ENCODE measurements at regions not wholly inside any gene's neighbourhood (a gene's known extent, or its start where the extent isn't known, plus 50 kb on each side); places are given as distances from the start of the nearest gene placed in this dataset.
"Not testable (repeated sequence)": the region's sequence is repeated elsewhere in the genome, so short reads cannot be mapped to it uniquely, and the experiment has no call there.

- DNase-seq, result no peak
These were observed 455.3 kb downstream of the DMRT2 start for GRCh38 chr9:1505489-1505888.

DNA sequence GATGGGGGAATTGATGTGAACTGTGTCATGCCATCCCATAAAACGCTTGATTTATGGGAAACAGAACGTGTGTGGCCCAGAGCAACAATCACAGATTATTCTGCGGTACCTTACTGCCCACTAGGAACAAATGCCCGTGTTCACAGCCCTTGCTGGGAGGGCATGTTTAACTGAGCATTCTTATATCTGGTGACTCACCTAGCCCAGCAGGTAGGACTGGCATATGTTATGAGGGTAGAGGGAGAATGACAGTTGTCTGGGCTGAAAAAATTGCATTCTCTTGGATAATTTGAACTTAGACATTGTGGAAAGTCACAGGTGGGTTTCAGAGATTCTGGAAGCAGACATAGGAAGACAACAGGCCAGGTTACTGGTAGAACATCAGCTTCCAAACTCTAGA lies 460.6 kb downstream of the DMRT2 start:
- no peak for DNase-seq

DNA sequence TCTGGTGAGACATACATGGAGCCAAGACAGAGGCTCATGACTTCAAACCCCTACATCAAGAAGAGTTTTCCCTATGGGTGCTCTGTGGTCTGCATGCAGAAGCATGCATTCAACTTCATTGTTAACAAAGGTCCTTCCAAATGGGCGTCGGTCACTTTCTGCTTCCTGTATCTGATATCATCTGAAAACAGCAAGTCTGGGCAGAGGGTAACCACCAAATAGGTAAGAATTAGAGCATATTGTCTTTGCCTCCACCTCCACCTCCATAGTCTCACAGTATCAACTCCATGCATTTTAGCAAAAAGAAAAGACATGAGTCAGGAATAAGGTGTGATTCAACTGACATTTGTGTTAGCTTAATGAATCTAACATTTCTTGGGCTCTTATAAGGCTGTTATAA lies 462.9 kb downstream of the DMRT2 start:
- no peak for DNase-seq

- no peak for DNase-seq
These were observed 464.1 kb downstream of the DMRT2 start for GRCh38 chr9:1514250-1514649.

DNA sequence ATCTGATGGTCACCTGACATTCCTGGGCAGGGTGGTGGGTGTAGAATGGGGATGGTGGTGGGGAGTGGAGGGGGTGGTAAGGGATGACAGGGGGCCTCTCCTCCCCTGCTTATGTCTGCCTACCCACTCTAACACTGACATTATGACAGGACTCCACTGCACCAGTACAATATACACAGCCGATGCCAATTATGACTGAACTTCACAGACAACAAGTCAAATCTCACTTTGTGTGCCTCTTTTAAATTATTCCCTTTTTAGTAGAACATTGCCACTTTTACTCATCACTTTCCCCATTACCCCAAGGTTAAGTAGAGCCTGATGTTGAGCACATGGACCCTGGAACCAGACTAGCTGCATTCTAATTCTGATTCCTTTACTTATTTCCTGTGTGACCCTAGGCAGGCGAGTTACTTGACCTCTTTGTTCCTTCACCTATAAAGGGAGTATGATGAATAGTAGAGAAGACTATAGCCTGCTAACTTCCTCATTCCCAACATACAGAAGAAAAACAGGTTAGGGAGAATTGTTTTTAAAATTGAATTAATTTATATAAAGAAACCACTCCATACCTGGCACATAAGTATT lies 464.7 kb downstream of the DMRT2 start:
- no peak for DNase-seq

DNA sequence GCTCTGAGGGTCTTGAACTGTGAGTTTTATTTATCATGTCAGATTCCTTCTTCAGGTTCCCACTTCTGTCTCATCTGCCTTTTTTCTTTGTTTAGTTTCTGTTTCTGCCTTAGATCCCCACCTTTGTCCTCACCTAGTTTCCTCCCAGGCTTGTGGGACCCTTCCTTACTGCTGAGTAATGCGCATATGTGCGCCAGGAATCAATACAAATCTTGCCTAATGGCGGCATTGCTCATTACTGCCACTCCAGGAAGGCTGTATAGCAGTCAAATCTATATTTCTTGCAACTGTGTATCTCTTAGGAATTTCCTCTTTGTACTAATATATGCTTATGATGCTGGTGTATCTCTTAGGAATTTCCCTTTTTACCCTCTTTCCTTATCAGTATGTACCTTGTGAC lies 465.4 kb downstream of the DMRT2 start:
- DNase-seq, result no peak

DNA sequence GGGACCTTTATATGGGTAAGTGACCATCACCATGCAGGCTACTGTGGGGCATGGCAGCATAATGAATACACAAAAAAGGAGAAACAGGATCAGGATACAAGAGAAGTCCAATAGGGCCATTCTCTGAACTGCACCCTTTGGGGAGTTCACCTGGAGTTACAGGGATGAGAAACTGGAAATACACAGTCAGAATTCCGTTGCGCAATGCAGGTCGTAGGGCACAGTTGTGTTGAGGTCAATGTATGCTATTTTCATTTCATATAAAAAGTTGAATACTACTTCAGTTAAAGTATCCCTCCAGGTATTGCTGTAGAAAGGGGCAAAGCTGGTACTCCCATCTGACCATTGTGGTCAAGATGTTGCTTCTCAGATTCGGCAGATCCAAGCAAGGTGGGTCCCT lies 471.4 kb downstream of the DMRT2 start:
- no peak for DNase-seq

DNA sequence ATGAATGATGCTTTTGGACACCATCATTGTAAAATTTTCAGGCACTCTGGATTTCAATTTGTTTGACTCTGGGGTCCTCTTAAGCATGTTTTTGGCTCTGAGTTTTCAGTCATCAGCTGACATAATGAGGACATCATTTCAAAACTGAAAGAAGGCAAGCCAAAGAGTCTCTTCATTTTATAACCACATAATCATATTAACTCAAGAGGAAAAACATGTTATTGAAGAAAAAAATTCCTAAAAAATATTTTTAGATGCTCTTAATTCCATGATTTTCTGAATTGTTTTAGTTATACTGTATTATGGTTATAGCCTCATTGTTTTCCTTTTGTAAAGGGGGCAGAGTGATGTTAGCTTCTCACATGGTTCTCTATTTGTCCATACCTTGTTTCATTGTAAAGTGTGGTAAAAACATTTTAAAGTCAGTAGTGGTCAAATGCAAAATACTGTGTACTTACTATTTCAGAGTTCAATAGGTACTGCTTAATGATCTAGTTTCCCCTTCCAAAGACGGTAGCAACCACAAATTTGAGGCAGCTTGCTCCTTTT lies 472.1 kb downstream of the DMRT2 start:
- no peak for DNase-seq

- DNase-seq, result no peak
These were observed 478.3 kb downstream of the DMRT2 start for GRCh38 chr9:1528456-1528855.

GRCh38 chr9:1530696-1531095 lies 480.5 kb downstream of the DMRT2 start:
- no peak for DNase-seq

DNA sequence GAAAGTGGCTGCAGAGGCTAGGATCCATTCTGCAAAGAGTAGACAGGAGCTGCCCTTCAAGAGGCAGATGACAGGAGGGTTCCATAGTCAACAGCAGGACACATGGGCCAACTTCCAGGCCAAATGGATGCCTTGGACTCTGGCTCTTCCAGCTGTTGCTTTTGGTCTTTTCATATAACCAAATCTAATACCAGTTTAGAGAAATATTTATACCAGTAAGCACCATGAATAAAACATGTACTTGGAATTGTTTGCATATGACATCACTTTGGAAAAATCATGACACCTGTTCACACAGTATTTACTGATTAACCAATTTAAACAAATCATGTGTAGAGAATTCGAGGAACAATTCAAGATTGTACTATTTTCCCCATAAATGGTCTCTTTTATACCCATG lies 481.3 kb downstream of the DMRT2 start:
- no peak for DNase-seq

- DNase-seq, result no peak
These were observed 482.0 kb downstream of the DMRT2 start for GRCh38 chr9:1532171-1532570.

DNA sequence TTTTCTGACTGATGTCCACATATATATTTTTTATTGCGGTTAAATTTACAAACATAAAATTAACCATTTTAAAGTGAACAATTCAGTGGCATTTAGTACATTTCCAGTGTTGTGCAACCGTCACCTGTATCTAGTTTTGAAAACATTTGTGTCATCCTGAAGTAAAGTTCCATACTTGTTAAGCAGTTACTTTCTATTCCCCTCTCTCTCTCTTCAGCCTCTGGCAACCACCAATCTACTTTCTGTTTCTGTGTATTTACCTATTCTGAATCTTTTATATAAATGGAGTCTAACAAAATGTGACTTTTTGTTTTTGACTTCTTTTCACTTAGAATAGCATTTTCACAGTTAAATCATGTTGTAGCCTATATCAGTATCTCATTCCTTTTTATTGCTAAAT lies 480.1 kb upstream of the SMARCA2 start:
- no peak for DNase-seq

DNA sequence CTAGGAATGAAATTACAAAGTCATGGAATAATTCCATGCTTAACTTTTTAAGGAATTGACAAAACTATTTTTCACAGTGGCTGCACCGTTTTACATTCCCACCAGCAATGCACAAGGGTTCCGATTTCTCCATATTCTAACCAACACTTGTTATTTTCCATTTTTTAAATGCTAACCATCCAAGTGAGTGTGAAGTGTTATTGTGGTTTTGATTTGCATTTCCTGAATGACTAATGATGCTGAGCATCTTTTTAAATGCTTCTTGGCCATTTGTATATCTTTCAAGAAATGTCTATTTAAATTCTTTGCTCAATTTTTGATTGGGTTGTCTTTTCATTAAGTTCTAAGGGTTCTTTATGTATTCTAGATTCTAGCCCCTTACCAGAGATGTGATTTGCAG lies 479.5 kb upstream of the SMARCA2 start:
- DNase-seq, result no peak

DNA sequence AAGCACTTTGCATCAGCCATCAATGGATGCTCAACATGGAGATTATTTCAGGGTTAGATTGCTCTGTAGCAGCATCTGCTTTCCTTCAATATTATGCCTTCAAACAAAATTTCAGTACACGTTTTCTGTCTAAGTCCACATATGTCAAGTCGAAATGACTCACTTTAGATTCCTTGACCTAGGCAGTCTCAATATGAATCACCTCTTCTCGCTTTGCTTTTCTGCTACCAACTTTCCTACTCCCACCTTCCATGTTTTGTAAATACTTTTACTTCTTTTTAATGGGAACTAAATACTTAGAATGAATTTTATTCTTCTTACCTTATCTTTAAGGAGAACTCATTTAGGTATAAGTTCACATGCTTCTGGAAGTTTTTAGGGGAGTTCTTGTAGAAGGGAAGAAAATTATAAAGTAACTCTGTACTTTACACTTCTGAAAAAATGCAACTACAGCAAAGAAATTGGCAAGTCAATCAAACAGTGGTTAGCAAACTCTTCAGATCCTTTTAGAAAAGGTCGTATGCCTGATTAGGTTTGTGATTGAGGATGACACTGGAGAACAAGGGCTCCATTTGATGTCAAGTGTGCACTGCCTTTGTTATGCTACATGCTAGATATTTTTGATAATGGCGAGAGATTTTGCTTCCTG lies 478.5 kb upstream of the SMARCA2 start:
- DNase-seq, result no peak

GRCh38 chr9:1538301-1538700 lies 476.8 kb upstream of the SMARCA2 start:
- DNase-seq, result no peak

DNA sequence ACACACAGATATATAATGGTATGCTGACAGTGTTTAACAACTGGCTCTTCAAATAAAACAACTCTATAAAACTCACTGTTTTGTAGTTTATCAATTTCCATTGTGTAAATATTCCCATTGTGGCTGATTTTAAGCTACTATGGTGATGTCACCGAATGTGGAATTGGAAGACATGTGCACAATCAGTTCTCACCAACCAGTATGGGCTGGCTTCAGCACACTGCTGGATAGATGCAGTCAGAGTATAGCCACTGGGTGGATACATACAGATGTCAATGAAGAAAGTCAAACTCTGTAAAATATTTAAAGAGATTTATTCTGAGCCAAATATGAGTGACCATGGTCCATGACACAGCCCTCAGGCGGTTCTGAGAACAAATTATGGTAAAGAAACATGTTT lies 475.9 kb upstream of the SMARCA2 start:
- DNase-seq, result no peak

DNA sequence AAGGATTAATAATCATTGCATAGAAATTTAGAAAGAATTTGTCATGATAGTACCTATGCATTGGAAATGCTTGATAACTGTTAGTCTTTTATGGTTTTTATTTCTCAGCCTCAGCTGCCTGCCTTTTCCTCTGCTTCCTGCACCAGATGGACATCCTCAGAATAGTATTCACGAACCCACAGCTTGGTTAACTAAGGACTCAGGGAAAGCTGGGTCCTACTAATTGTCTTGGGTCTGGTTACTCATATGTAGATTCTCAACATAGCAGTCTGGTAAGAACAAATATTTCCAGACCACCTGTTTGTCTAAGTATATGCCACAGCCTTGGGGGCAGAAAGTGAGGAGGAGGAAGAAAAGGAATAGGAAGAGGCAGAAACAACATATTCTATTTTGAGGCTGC lies 464.5 kb upstream of the SMARCA2 start:
- DNase-seq, result no peak

DNA sequence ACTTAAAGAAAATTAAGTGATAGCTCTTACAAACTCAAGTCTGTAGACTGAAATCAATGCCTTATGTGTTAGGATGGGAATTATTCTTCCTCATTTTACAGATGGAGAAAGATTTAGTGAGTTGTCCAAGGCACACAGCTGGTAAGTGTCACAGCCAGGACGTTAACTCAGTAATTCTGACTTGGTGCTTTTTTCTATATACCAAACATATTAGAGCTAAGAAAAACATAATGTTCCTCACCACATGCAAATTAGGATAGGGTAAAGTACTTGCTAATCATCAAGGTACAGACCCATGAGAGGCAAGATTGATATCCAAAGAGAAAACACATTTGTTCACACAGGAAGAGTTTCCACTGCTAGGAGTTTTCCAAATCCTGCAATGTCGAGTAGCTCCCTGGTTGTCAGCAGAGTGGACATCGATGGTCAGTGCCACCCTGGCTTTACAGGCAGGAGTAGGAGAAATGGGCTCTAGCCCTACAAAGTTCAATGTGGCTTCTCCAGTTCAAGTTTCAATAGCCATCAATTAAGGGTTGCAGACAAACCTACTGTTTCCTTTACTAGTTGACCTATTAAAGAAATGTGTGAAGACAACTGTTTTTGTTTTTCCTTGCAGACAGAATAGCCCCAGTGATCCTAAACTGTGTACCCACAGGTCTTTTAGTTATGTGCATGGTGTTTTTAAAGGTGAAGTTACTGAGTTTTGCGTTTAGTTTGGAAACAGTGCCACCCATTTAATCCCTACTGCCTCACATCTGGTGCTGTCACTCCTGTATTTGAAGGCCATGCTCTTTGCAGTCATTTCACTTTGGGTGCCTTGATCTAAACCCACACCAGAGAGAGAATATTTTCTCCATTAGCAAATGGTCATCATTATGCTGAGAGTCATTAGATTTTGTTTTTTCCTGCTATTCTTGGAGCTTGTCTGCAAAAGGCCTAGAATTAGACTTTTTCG lies 460.8 kb upstream of the SMARCA2 start:
- DNase-seq, result no peak

- DNase-seq, result not testable (repeated sequence)
These were observed 456.5 kb upstream of the SMARCA2 start for GRCh38 chr9:1558666-1559065.

GRCh38 chr9:1575939-1576338 lies 439.2 kb upstream of the SMARCA2 start:
- DNase-seq, result no peak

DNA sequence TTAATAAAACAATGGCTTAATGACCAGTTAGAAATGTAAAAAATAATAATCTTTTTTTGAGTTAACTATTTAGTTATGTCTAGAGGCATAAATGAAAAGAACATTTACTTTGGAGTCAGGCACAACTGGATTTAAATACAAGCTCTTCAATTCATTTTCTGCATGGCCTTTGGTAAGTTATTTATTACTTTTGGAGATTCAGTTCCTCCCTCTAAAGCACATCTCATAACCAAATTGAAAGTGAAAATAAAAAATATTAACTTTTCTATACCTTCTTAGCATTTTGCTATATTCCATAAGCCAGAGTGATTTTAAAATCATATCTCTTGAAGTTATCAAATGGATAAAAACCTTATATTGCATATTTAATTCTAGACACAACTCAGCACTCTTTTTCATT lies 434.9 kb upstream of the SMARCA2 start:
- DNase-seq, result no peak

DNA sequence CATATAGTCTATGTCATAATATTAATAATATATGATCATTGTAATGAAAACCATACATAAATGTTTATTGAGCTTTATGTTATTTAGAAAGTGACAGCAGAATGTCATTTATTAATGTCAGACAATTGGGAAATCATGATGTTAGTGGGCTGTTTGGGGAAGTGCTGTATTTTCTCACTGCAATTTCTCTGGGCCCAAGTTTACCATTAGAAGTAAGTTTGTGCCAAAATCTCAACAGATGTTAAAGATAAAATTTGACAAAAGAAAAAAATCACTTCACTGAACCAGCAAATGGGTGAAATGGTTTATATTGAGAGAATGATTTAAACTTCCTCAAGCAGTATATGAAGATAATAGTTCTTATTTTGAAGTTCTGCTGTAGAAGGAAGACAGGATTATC lies 433.2 kb upstream of the SMARCA2 start:
- DNase-seq, result no peak

DNA sequence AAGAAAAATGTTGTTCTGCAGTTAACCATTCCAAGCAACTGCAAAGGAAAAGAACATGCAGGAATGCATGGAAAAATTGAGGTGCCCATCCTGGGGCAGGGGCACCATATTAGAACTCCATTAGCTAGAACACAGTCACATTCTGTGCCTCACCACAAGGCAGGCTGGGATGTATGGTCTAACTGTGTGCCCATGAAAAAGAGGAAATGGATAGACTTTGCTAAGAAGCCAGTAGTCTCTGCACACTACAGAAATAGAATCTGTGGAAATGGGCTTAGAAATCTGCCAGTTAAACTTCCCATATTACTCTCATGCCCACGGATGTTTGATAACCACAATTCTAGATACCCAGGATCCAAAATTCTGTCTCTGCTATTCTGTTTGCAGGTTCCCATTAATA lies 423.8 kb upstream of the SMARCA2 start:
- no peak for DNase-seq

Measured in CD4-positive, alpha-beta T cell treated with Interleukin-17A for 1 hour (primary cell).